AG04450 (cell line): ENCODE measurements at regions not wholly inside any gene's neighbourhood (a gene's known extent, or its start where the extent isn't known, plus 50 kb on each side); places are given as distances from the start of the nearest gene placed in this dataset.

ENCODE experiments used
- CTCF ChIA-PET: fragments of 300-600, 350-600 bp; formaldehyde crosslinking; extraction: SDS; loops from one replicate; lab custom pipeline; 2022; ENCODE audit warnings: antibody characterized with exemption, inconsistent platforms; lab: Charles Lee
- POLR2A ChIA-PET: fragments of 350-600 bp; formaldehyde crosslinking; extraction: SDS; loops from one replicate; lab custom pipeline; 2021; ENCODE audit warnings: antibody characterized with exemption, inconsistent platforms; lab: Yijun Ruan, JAX
- DNase-seq: peaks from one replicate; pipeline ENCODE4 v3.0.0-alpha.2; 2011; ENCODE audit warnings: low read depth, low spot score
- H3K27ac ChIP-seq: one replicate; pipeline ENCODE4 v1.5.1; 2012; ENCODE audit warnings: low read depth, low read length, control low read depth
- H3K27me3 ChIP-seq: one replicate; pipeline ENCODE4 v1.6.0; 2012; ENCODE audit warnings: low read length; ENCODE audit not compliant: control insufficient read depth, insufficient read depth
- H3K4me3 ChIP-seq: 2 replicates; pipeline ENCODE4 v1.5.1; 2011; ENCODE audit warnings: mild to moderate bottlenecking, low read depth, low read length, control low read depth
- H3K9me3 ChIP-seq: 2 replicates; pipeline ENCODE4 v1.5.1; 2012; ENCODE audit warnings: low read length; ENCODE audit not compliant: control insufficient read depth, insufficient read depth
- TF ChIP-seq, protein P1 (sequence below): IDR thresholded peaks from 2 replicates; pipeline ENCODE4 v1.5.1; 2011; ENCODE audit warnings: low read depth, low read length, control low read depth, inconsistent platforms

DNA sequence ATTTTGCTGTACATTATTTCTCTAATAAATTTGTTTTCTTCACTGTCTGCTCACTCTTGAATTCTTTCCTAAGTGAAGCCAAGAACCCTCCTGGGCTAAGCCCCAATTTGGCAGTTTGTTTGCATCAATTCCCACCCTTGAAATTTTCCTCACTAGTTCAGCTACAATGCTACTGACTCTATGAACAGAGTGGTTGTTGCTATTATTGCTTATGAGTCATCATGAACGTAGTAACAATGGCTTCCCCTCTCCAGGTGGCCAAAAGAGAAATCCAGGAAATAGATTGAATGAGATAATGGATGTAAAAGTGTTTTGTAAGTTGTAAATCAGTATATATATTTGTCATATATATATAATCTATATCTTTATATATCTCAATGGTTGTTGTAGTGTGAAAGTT is 193.0 kb downstream of the URB2 start:
- Histone ChIP-seq H3K9me3 (no peaks in the 10 kb centered on the region), H3K27me3 (no peaks in the 10 kb centered on the region), H3K4me3 (no peak overlapping the region), H3K27ac (no peak overlapping the region)
- ChIA-PET CTCF (no interaction called here), POLR2A (no interaction called here)
- TF ChIP-seq, protein P1, sequence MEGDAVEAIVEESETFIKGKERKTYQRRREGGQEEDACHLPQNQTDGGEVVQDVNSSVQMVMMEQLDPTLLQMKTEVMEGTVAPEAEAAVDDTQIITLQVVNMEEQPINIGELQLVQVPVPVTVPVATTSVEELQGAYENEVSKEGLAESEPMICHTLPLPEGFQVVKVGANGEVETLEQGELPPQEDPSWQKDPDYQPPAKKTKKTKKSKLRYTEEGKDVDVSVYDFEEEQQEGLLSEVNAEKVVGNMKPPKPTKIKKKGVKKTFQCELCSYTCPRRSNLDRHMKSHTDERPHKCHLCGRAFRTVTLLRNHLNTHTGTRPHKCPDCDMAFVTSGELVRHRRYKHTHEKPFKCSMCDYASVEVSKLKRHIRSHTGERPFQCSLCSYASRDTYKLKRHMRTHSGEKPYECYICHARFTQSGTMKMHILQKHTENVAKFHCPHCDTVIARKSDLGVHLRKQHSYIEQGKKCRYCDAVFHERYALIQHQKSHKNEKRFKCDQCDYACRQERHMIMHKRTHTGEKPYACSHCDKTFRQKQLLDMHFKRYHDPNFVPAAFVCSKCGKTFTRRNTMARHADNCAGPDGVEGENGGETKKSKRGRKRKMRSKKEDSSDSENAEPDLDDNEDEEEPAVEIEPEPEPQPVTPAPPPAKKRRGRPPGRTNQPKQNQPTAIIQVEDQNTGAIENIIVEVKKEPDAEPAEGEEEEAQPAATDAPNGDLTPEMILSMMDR: no peak
- DNase-seq: no peak

DNA sequence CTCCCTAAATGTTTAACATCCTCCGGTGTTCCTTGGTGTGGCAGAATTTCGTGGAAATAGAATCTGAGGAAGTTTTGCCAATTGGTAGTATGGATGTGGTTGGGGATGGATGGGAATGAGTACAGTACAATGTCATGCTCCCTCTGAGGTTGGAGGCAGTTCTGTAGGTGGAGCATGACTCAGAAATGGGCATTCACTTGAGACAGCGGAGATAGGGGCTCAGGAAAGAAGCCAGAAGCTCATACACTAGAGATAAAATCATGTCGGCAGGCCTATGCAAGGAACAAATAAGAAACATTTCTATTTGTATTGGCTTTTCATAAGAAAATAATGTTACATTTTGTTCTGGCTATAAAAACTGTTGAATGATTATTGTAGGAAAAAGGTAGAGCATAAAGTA is 196.0 kb downstream of the URB2 start:
- Histone ChIP-seq H3K27me3 (no peaks in the 10 kb centered on the region), H3K27ac (no peak overlapping the region), H3K4me3 (no peak overlapping the region), H3K9me3 (no peaks in the 10 kb centered on the region)
- CTCF ChIA-PET: no interaction called here
- TF ChIP-seq, protein P1: no peak
- POLR2A ChIA-PET: no interaction called here
- no peak for DNase-seq

DNA sequence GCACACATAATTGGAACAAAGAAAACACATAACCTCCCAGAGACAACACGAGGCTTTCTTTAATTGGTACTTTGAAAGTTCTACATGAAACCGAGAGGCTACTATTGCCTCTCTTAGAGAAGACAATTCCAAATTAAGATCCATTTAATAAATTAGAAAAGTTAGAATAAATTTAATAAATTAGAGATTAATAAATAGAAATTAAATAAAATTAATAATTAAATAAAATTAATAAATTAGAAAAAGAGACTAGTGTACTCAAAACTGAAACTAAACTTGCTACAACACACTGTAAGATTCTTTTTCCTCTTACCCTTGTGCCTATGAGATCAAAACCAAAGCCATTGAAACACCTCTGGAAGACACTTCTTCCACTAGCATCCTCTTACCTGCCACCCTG is 199.0 kb downstream of the URB2 start:
- TF ChIP-seq, protein P1: no peak
- ChIA-PET POLR2A (no interaction called here), CTCF (no interaction called here)

DNA sequence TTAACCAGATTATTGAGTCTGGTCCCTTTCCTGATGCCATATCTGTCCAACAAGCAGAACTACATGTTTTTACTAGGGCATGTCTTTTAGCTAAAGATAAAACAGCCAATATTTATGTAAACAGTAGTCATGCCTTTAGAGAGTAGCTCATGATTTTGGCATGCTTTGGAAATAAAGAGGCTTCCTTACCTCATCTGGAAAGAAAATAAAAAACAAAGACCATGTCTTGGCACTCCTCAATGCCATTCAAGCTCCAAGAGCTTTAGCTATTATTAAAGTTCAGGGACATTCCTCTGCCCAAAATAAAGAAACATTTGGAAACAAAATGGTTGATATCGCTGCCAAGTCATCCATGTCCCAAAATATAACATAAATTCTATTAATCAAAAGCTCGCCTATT is 202.4 kb downstream of the URB2 start:
- no peaks in the 10 kb centered on the region for H3K27me3 ChIP-seq
- POLR2A ChIA-PET: no interaction called here
- DNase-seq: no peak
- no peak overlapping the region for H3K27ac ChIP-seq
- H3K4me3 ChIP-seq: no peak overlapping the region
- CTCF ChIA-PET: no interaction called here
- no peaks in the 10 kb centered on the region for H3K9me3 ChIP-seq
- TF ChIP-seq, protein P1: no peak

More for the DNA sequence above, 199.0 kb downstream of the URB2 start:
- no peak for DNase-seq
- Histone ChIP-seq H3K4me3 (no peak overlapping the region), H3K27ac (no peak overlapping the region), H3K9me3 (no peaks in the 10 kb centered on the region), H3K27me3 (no peaks in the 10 kb centered on the region)

DNA sequence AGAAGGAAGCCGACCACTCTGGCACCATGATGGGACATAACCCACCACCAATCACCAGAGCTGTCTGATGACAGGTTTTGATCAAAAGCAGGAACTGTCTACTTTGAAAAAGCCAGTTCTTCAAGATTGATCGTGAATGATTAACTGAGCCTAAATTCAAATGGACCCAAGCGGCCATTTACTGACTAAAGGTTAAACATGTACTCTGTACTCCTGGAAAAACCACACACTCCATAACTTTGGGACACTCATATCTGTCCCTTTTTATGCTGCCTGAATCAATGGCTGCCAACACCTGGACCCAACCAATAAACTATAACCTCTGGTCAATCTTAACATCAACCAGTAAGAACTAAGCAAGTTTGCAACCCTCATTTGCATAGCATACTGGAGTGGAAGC is 206.6 kb downstream of the URB2 start:
- POLR2A ChIA-PET: no interaction called here

More for the DNA sequence above, 206.6 kb downstream of the URB2 start:
- DNase-seq: no peak
- TF ChIP-seq, protein P1: no peak
- Histone ChIP-seq H3K4me3 (no peak overlapping the region), H3K27me3 (no peaks in the 10 kb centered on the region), H3K27ac (no peak overlapping the region), H3K9me3 (no peaks in the 10 kb centered on the region)
- CTCF ChIA-PET: no interaction called here
